Keratinocyte (primary cell): ENCODE measurements at regions not wholly inside any gene's neighbourhood (a gene's known extent, or its start where the extent isn't known, plus 50 kb on each side); places are given as distances from the start of the nearest gene placed in this dataset.
A peak's percentile ranks its signal among the peaks of the same experiment; 100 is the strongest.

Source experiments
- EZH2 ChIP-seq: IDR thresholded peaks from one replicate; pipeline ENCODE4 v1.6.1; 2012; ENCODE audit warnings: inconsistent platforms, mild to moderate bottlenecking, low read length, moderate library complexity
- TF ChIP-seq, protein P1 (sequence below), 3 experiments: IDR thresholded peaks in 1 of 3; conservative IDR thresholded peaks in 1 of 3; optimal IDR thresholded peaks in 1 of 3; 2 replicates in 2 of 3; 3 replicates in 1 of 3; pipeline versions ENCODE3 to v1.5.1; 2011; ENCODE audit warnings: low read length in 3 of 3, mild to moderate bottlenecking in 3 of 3, moderate library complexity in 2 of 3, control low read depth in 1 of 3, inconsistent platforms in 1 of 3; ENCODE audit not compliant: insufficient read depth in 2 of 3; ENCODE audit errors: extremely low read depth in 1 of 3

DNA sequence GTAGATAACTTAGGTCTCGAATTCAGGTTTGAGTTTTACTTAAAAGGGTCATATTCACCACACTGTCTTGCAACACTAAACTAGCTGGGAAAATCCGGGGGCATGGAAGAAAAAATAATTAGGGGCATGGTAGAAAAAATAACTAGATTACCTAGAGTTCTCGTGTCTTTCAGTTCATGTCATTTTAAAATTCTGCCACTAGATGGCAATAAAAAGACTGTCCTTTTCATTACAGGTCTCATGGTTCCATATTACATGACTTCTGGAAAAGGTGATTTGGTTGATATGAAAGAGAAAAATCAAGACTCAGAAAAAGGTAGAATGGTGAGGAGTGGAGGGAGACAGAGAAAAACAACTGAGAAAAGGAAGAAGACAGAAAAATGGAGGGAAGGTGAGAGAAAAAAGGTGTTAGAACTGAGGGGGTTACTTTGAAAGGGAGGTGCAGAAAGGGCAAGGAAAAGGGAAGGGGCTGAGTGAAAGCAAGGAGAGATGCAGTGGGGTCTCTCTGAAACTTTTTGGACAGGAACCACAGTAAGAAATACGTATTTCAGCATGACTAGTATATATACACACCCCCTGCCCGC lies 299.0 kb downstream of the KLF12 start:
- TF ChIP-seq, protein P1, sequence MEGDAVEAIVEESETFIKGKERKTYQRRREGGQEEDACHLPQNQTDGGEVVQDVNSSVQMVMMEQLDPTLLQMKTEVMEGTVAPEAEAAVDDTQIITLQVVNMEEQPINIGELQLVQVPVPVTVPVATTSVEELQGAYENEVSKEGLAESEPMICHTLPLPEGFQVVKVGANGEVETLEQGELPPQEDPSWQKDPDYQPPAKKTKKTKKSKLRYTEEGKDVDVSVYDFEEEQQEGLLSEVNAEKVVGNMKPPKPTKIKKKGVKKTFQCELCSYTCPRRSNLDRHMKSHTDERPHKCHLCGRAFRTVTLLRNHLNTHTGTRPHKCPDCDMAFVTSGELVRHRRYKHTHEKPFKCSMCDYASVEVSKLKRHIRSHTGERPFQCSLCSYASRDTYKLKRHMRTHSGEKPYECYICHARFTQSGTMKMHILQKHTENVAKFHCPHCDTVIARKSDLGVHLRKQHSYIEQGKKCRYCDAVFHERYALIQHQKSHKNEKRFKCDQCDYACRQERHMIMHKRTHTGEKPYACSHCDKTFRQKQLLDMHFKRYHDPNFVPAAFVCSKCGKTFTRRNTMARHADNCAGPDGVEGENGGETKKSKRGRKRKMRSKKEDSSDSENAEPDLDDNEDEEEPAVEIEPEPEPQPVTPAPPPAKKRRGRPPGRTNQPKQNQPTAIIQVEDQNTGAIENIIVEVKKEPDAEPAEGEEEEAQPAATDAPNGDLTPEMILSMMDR (optimal IDR thresholded peaks at IDR 0.05 in 1 of 3, IDR thresholded peaks at IDR 0.05 in 1 of 3, conservative IDR thresholded peaks at IDR 0.05 in 1 of 3; ENCODE audit: extremely low read depth in 1 of 3, insufficient read depth in 2 of 3, low read length in 3 of 3): peak in 2 of 3 experiments; percentile 33 to 58
- no peak for TF ChIP-seq EZH2
